HG03175 (cell line): ENCODE measurements at regions not wholly inside any gene's neighbourhood (a gene's known extent, or its start where the extent isn't known, plus 50 kb on each side); places are given as distances from the start of the nearest gene placed in this dataset.
"Not testable (repeated sequence)": the region's sequence is repeated elsewhere in the genome, so short reads cannot be mapped to it uniquely, and the experiment has no call there.

Experiments
- ATAC-seq: cut with Tn5 transposase; IDR thresholded peaks from one replicate; pipeline ENCODE4 v1.9.1; 2021; ENCODE audit warnings: mild to moderate bottlenecking, moderate library complexity; ENCODE audit not compliant: unreplicated experiment

- ATAC-seq = no peak
Measured at GRCh38 chr5:91928754-91929521, 545.8 kb upstream of the ARRDC3 start.

GRCh38 chr5:91927439-91927838 lies 544.3 kb upstream of the ARRDC3 start:
- no peak for ATAC-seq

- no peak for ATAC-seq
Measured at GRCh38 chr5:91925249-91925648, 542.1 kb upstream of the ARRDC3 start.

- ATAC-seq = not testable (repeated sequence)
Measured at GRCh38 chr5:91917037-91917814, 534.1 kb upstream of the ARRDC3 start.

- ATAC-seq = no peak
Measured at GRCh38 chr5:91910655-91911054, 527.5 kb upstream of the ARRDC3 start.

- ATAC-seq = no peak
Measured at GRCh38 chr5:91910247-91910646, 527.1 kb upstream of the ARRDC3 start.

- ATAC-seq = no peak
Measured at GRCh38 chr5:91906494-91906893, 523.4 kb upstream of the ARRDC3 start.

GRCh38 chr5:91906027-91906426 lies 522.9 kb upstream of the ARRDC3 start:
- ATAC-seq = no peak

GRCh38 chr5:91898898-91899297 lies 515.8 kb upstream of the ARRDC3 start:
- no peak for ATAC-seq

- no peak for ATAC-seq
Measured at GRCh38 chr5:91898019-91898418, 514.9 kb upstream of the ARRDC3 start.

GRCh38 chr5:91888810-91889209 lies 505.7 kb upstream of the ARRDC3 start:
- no peak for ATAC-seq

- no peak for ATAC-seq
Measured at GRCh38 chr5:91885291-91886265, 502.5 kb upstream of the ARRDC3 start.

- ATAC-seq = no peak
Measured at GRCh38 chr5:91884036-91884435, 500.9 kb upstream of the ARRDC3 start.

GRCh38 chr5:91875196-91875779 lies 492.2 kb upstream of the ARRDC3 start:
- no peak for ATAC-seq

GRCh38 chr5:91867799-91868198 lies 484.7 kb upstream of the ARRDC3 start:
- ATAC-seq = no peak

GRCh38 chr5:91865915-91866314 lies 482.8 kb upstream of the ARRDC3 start:
- no peak for ATAC-seq

- ATAC-seq = no peak
Measured at GRCh38 chr5:91864962-91865361, 481.8 kb upstream of the ARRDC3 start.

- no peak for ATAC-seq
Measured at GRCh38 chr5:91851670-91852069, 468.6 kb upstream of the ARRDC3 start.

GRCh38 chr5:91850031-91850430 lies 466.9 kb upstream of the ARRDC3 start:
- no peak for ATAC-seq

- ATAC-seq = no peak
Measured at GRCh38 chr5:91849069-91849468, 466.0 kb upstream of the ARRDC3 start.

GRCh38 chr5:91848453-91848852 lies 465.3 kb upstream of the ARRDC3 start:
- ATAC-seq = no peak
